ENCODE measurements at regions not wholly inside any gene's neighbourhood (a gene's known extent, or its start where the extent isn't known, plus 50 kb on each side); places are given as distances from the start of the nearest gene placed in this dataset.

- no peak for DNase-seq
These were observed 1089.4 kb upstream of the C9orf72 start for GRCh38 chr9:28662675-28663074.

- DNase-seq, result no peak
These were observed 1094.9 kb upstream of the C9orf72 start for GRCh38 chr9:28668158-28668557.

DNA sequence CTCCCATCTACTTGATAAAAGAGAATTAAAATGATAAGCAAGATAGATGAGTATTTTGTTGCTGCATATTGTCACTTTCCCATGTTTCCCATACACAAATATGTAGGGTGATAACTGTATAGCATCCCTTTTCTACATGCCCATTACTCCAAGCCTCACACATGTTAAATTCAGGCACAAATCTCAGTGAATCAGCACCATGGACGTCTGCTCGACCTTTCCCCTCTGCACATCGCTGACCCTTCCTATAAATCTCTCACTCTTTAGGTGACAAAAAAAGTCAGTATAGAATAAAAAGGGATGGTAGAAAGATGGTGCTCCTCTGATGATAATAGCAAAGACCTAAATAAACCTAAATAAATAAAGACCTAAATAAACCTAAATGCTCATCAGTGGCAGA, 1097.7 kb upstream of the C9orf72 start:
- DNase-seq, result no peak

DNA sequence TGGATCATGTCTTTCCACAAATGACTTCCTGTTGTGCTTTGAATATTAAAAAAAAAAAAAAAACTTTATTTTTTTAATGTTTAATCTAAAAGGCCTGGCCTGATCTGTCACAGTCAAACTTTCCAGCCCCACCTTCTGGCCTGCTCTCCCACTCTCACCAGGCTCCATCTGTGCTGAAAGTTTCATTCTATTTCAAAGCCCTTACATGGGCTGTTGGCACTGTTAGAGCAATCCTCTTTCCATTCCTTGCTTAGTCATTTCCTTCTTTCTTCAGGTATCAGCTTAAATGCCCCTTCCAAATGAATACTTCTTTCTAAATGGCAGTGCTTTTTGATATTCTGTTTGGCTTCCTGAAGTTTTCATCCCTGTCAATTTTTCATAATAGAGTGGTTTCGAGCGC, 1104.8 kb upstream of the C9orf72 start:
- no peak for DNase-seq

DNA sequence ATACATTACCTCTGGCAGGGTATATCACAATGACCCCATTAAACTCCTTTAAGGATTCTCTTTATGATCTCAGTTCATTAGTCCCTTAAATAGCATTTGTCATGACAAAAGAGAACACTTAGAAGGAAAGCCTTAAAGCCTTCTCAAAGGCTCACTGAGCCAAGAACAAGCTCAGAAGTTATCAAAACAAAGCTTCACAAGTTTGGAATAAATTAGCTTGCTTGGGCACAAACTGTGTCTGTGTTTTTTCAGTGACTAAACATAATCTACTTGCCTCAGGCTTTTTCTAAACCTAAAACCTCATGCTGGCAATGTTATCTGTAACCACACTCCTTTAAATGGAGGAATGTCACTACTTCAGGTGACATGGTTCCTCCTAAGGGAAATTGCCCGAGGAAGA, 1114.9 kb upstream of the C9orf72 start:
- no peak for DNase-seq

DNA sequence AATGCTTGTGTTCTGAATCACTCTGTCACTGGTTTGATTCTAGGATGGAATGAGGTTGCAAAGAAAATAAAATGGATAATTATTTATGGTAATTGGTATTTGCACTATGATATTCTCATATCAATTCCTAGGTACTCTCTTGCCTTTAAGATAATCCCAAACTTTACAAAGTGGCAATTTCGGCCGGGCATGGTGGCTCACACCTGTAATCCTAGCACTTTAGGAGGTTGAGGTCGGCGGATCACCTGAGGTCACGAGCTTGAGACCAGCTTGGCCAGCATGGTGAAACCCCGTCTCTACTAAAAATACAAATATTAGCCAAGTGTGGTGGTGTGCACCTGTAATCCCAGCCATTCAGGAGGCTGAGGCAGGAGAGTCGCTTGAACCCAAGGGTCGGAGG, 1118.7 kb upstream of the C9orf72 start:
- DNase-seq, result no peak

DNA sequence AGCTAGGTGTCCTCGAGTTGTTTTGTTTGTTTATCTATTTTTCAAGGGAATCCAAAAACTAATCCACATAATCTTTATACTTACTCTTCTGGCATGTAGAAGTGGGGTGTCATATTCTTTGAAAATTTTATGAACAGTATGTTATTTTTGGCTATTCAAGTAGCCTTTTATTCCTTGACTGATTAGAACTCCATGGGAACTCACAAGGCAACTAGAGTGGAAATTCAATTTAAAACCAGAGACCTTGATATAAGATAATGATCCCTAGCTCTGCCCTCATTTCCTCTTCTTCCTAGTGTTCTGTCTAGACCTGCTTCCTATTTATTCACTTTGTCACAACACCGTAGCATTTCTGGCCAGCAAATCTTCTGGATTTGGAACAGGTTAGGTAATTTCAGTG, 1123.7 kb upstream of the C9orf72 start:
- no peak for DNase-seq

DNA sequence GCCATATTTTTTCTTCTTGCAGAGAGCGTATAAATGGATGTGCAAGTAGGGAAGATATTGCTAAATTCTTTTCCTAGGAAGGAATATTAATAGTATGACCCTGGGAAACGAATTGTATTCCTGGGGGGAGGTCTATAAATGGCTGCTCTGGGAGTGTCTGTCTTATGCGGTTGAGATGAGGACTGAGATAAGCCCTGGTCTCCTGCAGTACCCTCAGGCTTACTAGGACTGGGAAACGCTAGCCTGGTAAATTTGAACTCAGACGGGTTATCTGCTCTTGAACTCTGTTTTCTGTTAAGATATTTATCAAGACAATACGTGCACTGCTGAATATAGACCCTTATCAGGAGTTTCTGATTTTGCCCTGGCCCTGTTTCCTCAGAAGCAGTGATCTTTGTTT, 1126.4 kb upstream of the C9orf72 start:
- DNase-seq, result no peak

GRCh38 chr9:28707616-28708015, 1134.3 kb upstream of the C9orf72 start:
- DNase-seq, result no peak

GRCh38 chr9:28714188-28714587, 1140.9 kb upstream of the C9orf72 start:
- no peak for DNase-seq

- DNase-seq, result no peak
These were observed 1144.9 kb upstream of the C9orf72 start for GRCh38 chr9:28718226-28718625.

DNA sequence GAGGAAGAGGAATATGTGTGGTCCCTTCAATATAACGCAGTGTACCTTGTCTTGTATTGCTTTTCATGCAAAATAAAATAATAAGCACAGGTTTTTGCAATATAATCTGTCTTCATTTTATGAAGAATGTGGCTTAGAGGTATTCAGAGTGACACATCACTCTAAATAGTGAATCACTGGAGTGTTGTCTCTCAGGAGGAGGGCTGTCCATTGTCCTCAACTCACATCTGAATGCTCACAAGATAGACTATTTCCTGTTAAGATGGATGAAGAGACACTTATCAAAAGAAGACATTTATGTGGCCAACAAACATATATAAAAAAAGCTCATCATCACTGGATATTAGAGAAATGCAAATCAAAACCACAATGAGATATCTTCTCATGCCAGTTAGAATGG, 1147.5 kb upstream of the C9orf72 start:
- DNase-seq, result no peak

GRCh38 chr9:28730111-28730510, 1156.8 kb upstream of the C9orf72 start:
- DNase-seq, result no peak

- DNase-seq, result no peak
These were observed 1162.6 kb upstream of the C9orf72 start for GRCh38 chr9:28735738-28736342.

DNA sequence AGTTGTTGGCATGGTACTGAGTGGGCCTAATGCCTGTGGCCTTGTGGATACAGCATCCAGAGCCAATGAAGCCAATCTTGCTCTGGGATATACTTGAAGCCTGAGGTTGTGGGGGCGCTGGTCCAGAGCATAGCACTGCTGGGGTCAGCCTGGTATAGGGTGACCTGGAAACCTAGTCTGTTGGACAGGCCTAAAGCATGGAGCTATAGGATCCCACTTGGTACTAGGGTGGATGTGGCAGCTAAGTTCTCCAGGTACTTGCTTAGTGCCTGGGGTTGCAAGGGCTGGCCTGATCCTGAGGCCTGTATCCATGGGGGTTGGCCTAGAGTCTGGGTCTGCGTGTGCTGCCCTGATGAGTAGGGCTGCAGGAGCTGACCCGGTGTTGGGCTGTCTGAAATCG, 1168.2 kb upstream of the C9orf72 start:
- DNase-seq, result no peak

- DNase-seq, result no peak
These were observed 1174.2 kb upstream of the C9orf72 start for GRCh38 chr9:28747351-28747985.

GRCh38 chr9:28750136-28750535, 1176.9 kb upstream of the C9orf72 start:
- DNase-seq, result no peak

DNA sequence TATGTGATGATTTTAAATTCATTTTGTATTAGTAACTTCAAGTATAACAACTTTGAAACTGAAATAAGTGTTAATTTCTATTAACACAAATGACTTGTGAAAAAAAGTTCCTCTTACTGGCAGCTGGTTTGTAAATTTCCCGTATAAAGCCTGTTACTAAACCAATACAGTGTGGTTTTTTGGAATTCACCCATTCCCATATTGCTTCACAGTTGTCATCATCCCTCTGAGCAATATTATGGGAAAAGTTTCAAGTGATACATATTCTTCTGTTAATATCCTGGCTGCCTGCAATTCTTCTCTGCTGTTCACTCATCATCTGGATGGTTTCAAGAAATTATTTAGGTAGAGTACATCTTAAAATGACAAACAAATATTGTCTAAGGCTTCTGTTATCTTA, 1185.1 kb upstream of the C9orf72 start:
- DNase-seq, result no peak

- DNase-seq, result no peak
These were observed 1185.7 kb upstream of the C9orf72 start for GRCh38 chr9:28758971-28759370.

- DNase-seq, result no peak
These were observed 1188.9 kb upstream of the C9orf72 start for GRCh38 chr9:28762167-28762566.

- DNase-seq, result no peak
These were observed 1191.3 kb upstream of the C9orf72 start for GRCh38 chr9:28764532-28764931.

GRCh38 chr9:28770226-28770625, 1196.9 kb upstream of the C9orf72 start:
- DNase-seq, result no peak

DNA sequence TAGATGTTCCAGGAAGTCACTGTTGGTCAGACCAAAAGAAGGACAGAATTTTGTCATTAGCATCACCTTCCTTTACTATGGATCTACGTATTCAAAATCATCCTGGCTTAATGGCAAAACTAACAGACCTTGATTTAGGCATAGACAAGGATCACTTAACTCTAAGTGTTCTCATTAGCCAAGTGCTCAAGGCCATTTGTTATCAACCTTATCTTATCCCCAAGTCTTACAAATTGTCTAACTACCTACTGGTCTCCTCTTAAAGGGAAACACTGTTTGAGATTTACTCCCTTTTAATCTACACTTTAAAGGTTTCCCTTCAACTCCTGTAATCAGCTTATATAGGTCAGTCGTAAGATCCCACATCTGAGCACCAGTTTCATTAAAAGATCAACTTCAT, 1197.5 kb upstream of the C9orf72 start:
- DNase-seq, result peak; percentile 19

GRCh38 chr9:28774433-28775235, 1201.4 kb upstream of the C9orf72 start:
- DNase-seq, result no peak
